ENCODE measurements at regions not wholly inside any gene's neighbourhood (a gene's known extent, or its start where the extent isn't known, plus 50 kb on each side); places are given as distances from the start of the nearest gene placed in this dataset.

GRCh38 chr5:143708672-143709071 is 103.3 kb upstream of the HMHB1 start:
- POLR2A ChIA-PET = no interaction called here
- no peaks in the 10 kb centered on the region for H3K4me1 ChIP-seq (ENCODE audit: insufficient read depth, low read length)
- no peak for DNase-seq (ENCODE audit: low spot score)
- H3K36me3 ChIP-seq (replicated peaks in 1 of 2; ENCODE audit: control insufficient read depth in 1 of 2, insufficient read depth in 2 of 2, low read length in 2 of 2) = no peaks in the 10 kb centered on the region
- WGBS (ENCODE audit: low lambda C conversion rate) = 20% methylated on average over 1 of the region's 2 CpGs
- H3K27me3 ChIP-seq (ENCODE audit: control insufficient read depth in 1 of 2, insufficient read depth in 2 of 2, low read length in 2 of 2) = peaks cover 0 to 7% of the 10 kb centered on the region in 2 experiments; a peak in 3 of 5 replicates
- H3K4me3 ChIP-seq (replicated peaks in 1 of 3; ENCODE audit: insufficient read depth in 1 of 3, low read depth in 2 of 3, low read length in 3 of 3) = no peak overlapping the region
- H3K79me2 ChIP-seq (ENCODE audit: insufficient read depth, low read length) = no peaks in the 10 kb centered on the region
- no peak overlapping the region for H3K4me2 ChIP-seq (ENCODE audit: low read depth, low read length)
- no peak overlapping the region for H2AFZ ChIP-seq (ENCODE audit: low read length)
- intact Hi-C loops (cut with micrococcal nuclease; ENCODE audit: unreplicated experiment) (no loop called here), in situ Hi-C loops (cut with HindIII; ENCODE audit: extremely low pct_ligation_motif_present, low pct_unique_long_range_greater_than_20kb) (no loop called here)
- CTCF ChIA-PET (ENCODE audit: low intra/inter-chr PET ratio, low total read pairs) = no interaction called here
- H4K20me1 ChIP-seq (ENCODE audit: insufficient read depth, low read length) = no peaks in the 10 kb centered on the region
- no TSS peak for BruUV-seq (replicated peaks)
- no peaks in the 10 kb centered on the region for H3K9me3 ChIP-seq (ENCODE audit: low read length)
- H3K9ac ChIP-seq (ENCODE audit: insufficient read depth, low read depth, low read length) = no peak overlapping the region
- no peak for FAIRE-seq
- ATAC-seq = no peak
- H3K27ac ChIP-seq (ENCODE audit: extremely low read length, insufficient read depth, low read length) = no peak overlapping the region
- no peak for TF ChIP-seq NFE2L2 (IDR thresholded peaks at IDR 0.05; ENCODE audit: low read length)
- no peak for TF ChIP-seq ZNF7 (CRISPR knock-in tag; IDR thresholded peaks at IDR 0.05)
- no peak for TF ChIP-seq ZNF547 (CRISPR knock-in tag; IDR thresholded peaks at IDR 0.05)
- no peak for TF ChIP-seq HMG20A (CRISPR knock-in tag; IDR thresholded peaks at IDR 0.05; ENCODE audit: borderline replicate concordance)
- TF ChIP-seq ZKSCAN8 (CRISPR knock-in tag; IDR thresholded peaks at IDR 0.05; ENCODE audit: borderline replicate concordance) = no peak
- TF ChIP-seq KAT8 (CRISPR knock-in tag; IDR thresholded peaks at IDR 0.05) = no peak
- no peak for TF ChIP-seq MIXL1 (CRISPR knock-in tag; IDR thresholded peaks at IDR 0.05)
- TF ChIP-seq CENPBD1 (CRISPR knock-in tag; IDR thresholded peaks at IDR 0.05; ENCODE audit: borderline replicate concordance, low read depth) = no peak
- TF ChIP-seq ZHX2 (IDR thresholded peaks at IDR 0.05; ENCODE audit: low read depth) = no peak
- no peak for TF ChIP-seq ZHX2 (CRISPR knock-in tag; IDR thresholded peaks at IDR 0.05; ENCODE audit: borderline replicate concordance)
- TF ChIP-seq NFAT5 (CRISPR knock-in tag; IDR thresholded peaks at IDR 0.05) = no peak
- TF ChIP-seq SYNCRIP (IDR thresholded peaks at IDR 0.05; ENCODE audit: insufficient read depth, low read depth, low read length) = no peak
- TF ChIP-seq E2F2 (CRISPR knock-in tag; IDR thresholded peaks at IDR 0.05; ENCODE audit: borderline replicate concordance) = no peak
- TF ChIP-seq ZNF775 (CRISPR knock-in tag; IDR thresholded peaks at IDR 0.05; ENCODE audit: borderline replicate concordance) = no peak

Measured in HepG2 (cell line).